Breast epithelium (tissue), 4 donors: ENCODE measurements at regions not wholly inside any gene's neighbourhood (a gene's known extent, or its start where the extent isn't known, plus 50 kb on each side); places are given as distances from the start of the nearest gene placed in this dataset.

ENCODE experiments used
- DNase-seq, 2 donors: peaks; one replicate each; pipeline ENCODE4 v3.0.0-alpha.2; 2019; ENCODE audit warnings: low spot score in 2 of 2
- H3K27ac ChIP-seq, 2 donors: fragments of 200-600 bp; sonication (generic) in 1 of 2; one replicate each; pipeline ENCODE4 v1.5.1; 2016 to 2019; ENCODE audit warnings: mild to moderate bottlenecking in 1 of 2
- H3K27me3 ChIP-seq, 2 donors: fragments of 200-600 bp; sonication (generic) in 1 of 2; one replicate each; pipeline versions ENCODE4 v1.5.1 to v1.6.0; 2017 to 2019; ENCODE audit warnings: control low read depth in 1 of 2, mild to moderate bottlenecking in 1 of 2
- H3K36me3 ChIP-seq: fragments of 200-600 bp; one replicate; pipeline ENCODE4 v1.5.1; 2019
- H3K4me1 ChIP-seq, 2 donors: fragments of 200-600 bp; sonication (generic); one replicate each; pipeline ENCODE4 v1.5.1; 2016 to 2019; ENCODE audit warnings: control low read depth in 1 of 2
- H3K4me3 ChIP-seq, 3 donors: fragments of 200-600 bp; sonication (generic); 1 replicate in 2 of 3; 2 replicates in 1 of 3; pipeline ENCODE4 v1.5.1; 2016 to 2019; ENCODE audit warnings: mild to moderate bottlenecking in 3 of 3, moderate library complexity in 2 of 3
- H3K9me3 ChIP-seq, 2 donors: fragments of 200-600 bp; sonication (generic) in 1 of 2; one replicate each; pipeline ENCODE4 v1.5.1; 2016 to 2019; ENCODE audit warnings: control low read depth in 1 of 2
- POLR2A ChIP-seq: fragments of 450-650 bp; IDR thresholded peaks from one replicate; pipeline ENCODE4 v1.6.1; 2016; ENCODE audit warnings: antibody characterized with exemption, mild to moderate bottlenecking, moderate library complexity
- POLR2AphosphoS5 ChIP-seq, 3 donors: sonication (generic); formaldehyde crosslinking; IDR thresholded peaks; one replicate each; pipeline ENCODE4 v1.6.1; 2017; ENCODE audit warnings: antibody characterized with exemption in 3 of 3
- intact Hi-C: fragments of 100-400 bp; cut with DNase I; formaldehyde crosslinking; loops from one replicate; pipeline ENCODE4 v1.15.1; 2023; ENCODE audit warnings: low total_unique reads
- TF ChIP-seq, protein P1 (sequence below), 3 donors: fragments of 450-650 bp; IDR thresholded peaks; one replicate each; pipeline ENCODE4 v1.5.1; 2016 to 2017; ENCODE audit warnings: antibody characterized with exemption in 3 of 3, mild to moderate bottlenecking in 3 of 3, moderate library complexity in 3 of 3

DNA sequence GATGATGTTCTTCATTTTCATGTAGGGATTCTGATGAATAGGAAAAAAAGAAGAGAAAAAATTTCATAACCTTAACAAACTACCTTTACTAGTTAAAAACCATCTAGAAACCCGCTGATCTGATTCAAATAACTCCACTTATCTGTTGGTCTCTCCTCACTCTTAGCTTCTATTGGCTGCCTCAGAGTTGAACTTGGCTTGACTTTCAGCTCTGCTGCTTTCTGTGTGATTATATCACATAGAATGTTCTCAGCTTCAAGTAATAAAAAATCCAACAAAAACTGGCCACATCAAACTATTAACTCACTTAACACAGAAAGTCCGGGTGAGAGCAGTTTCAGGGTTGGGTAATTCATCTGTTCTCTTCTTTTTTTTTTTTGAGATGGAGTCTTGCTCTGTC lies 126.8 kb upstream of the RASGRP1 start:
- no peaks in the 10 kb centered on the region for H3K9me3 ChIP-seq
- H3K27ac ChIP-seq: no peak overlapping the region
- no peaks in the 10 kb centered on the region for H3K4me1 ChIP-seq
- no peak for DNase-seq
- intact Hi-C loops: no loop called here
- H3K27me3 ChIP-seq: no peaks in the 10 kb centered on the region
- TF ChIP-seq POLR2AphosphoS5 (IDR thresholded peaks at IDR 0.05) (no peak), POLR2A (no peak)
- TF ChIP-seq, protein P1, sequence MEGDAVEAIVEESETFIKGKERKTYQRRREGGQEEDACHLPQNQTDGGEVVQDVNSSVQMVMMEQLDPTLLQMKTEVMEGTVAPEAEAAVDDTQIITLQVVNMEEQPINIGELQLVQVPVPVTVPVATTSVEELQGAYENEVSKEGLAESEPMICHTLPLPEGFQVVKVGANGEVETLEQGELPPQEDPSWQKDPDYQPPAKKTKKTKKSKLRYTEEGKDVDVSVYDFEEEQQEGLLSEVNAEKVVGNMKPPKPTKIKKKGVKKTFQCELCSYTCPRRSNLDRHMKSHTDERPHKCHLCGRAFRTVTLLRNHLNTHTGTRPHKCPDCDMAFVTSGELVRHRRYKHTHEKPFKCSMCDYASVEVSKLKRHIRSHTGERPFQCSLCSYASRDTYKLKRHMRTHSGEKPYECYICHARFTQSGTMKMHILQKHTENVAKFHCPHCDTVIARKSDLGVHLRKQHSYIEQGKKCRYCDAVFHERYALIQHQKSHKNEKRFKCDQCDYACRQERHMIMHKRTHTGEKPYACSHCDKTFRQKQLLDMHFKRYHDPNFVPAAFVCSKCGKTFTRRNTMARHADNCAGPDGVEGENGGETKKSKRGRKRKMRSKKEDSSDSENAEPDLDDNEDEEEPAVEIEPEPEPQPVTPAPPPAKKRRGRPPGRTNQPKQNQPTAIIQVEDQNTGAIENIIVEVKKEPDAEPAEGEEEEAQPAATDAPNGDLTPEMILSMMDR (IDR thresholded peaks at IDR 0.05): no peak
- no peak overlapping the region for H3K4me3 ChIP-seq
- H3K36me3 ChIP-seq: no peaks in the 10 kb centered on the region

GRCh38 chr15:38691965-38692788 lies 127.6 kb upstream of the RASGRP1 start:
- no peaks in the 10 kb centered on the region for H3K9me3 ChIP-seq
- H3K4me1 ChIP-seq: no peaks in the 10 kb centered on the region
- no peak overlapping the region for H3K27ac ChIP-seq
- intact Hi-C loops: no loop called here
- no peak for TF ChIP-seq POLR2A
- TF ChIP-seq, protein P1 (IDR thresholded peaks at IDR 0.05): no peak
- no peak for TF ChIP-seq POLR2AphosphoS5 (IDR thresholded peaks at IDR 0.05)
- no peak overlapping the region for H3K4me3 ChIP-seq
- no peaks in the 10 kb centered on the region for H3K36me3 ChIP-seq
- no peaks in the 10 kb centered on the region for H3K27me3 ChIP-seq
- no peak for DNase-seq

GRCh38 chr15:38692789-38693062 lies 128.1 kb upstream of the RASGRP1 start:
- Histone ChIP-seq H3K27me3 (no peaks in the 10 kb centered on the region), H3K4me3 (no peak overlapping the region), H3K27ac (no peak overlapping the region), H3K36me3 (no peaks in the 10 kb centered on the region), H3K9me3 (no peaks in the 10 kb centered on the region), H3K4me1 (no peaks in the 10 kb centered on the region)
- no peak for DNase-seq
- no peak for TF ChIP-seq POLR2A
- TF ChIP-seq POLR2AphosphoS5 (IDR thresholded peaks at IDR 0.05): no peak
- TF ChIP-seq, protein P1 (IDR thresholded peaks at IDR 0.05): no peak
- intact Hi-C loops: no loop called here

GRCh38 chr15:38695249-38696108 lies 130.9 kb upstream of the RASGRP1 start:
- H3K36me3 ChIP-seq: no peaks in the 10 kb centered on the region
- intact Hi-C loops: no loop called here
- H3K4me1 ChIP-seq: no peaks in the 10 kb centered on the region
- no peak overlapping the region for H3K27ac ChIP-seq
- H3K4me3 ChIP-seq: no peak overlapping the region
- no peak for DNase-seq
- H3K27me3 ChIP-seq: no peaks in the 10 kb centered on the region
- TF ChIP-seq POLR2A (no peak), POLR2AphosphoS5 (IDR thresholded peaks at IDR 0.05) (no peak)
- TF ChIP-seq, protein P1 (IDR thresholded peaks at IDR 0.05): no peak
- no peaks in the 10 kb centered on the region for H3K9me3 ChIP-seq

DNA sequence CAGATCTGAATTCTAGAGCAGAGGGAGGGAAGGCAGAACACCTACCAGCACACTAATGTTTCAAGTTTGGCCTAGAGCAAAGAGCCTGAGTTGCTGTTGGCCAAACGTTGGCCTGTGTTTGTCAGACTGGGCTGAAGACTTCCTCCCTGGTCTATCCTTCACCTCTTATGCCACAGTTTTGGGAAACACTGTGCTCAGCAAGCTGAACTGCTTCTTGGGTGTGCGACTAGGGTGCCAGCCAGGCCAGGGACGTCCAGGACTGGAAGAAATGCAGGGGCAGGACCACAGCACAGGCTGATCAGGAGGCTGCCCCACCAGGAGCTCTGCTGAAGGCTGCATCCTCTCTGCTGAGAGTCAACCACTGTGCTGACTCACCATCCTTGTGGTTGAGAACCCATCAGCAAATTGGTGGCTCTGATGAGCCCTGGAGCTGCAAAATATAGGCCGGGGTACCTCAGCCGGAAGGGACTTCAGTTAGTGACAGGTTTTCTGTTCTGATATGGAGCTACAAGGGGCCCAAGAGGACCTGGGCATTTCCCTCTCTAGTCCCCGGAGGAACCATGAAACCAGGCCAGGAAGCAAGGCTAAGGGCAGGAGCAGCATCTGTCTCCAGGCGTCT lies 131.6 kb upstream of the RASGRP1 start:
- no peak for TF ChIP-seq POLR2AphosphoS5 (IDR thresholded peaks at IDR 0.05)
- TF ChIP-seq, protein P1 (IDR thresholded peaks at IDR 0.05): no peak
- TF ChIP-seq POLR2A: no peak
- Histone ChIP-seq H3K27me3 (no peaks in the 10 kb centered on the region), H3K4me3 (no peak overlapping the region), H3K36me3 (no peaks in the 10 kb centered on the region), H3K27ac (no peak overlapping the region), H3K9me3 (no peaks in the 10 kb centered on the region), H3K4me1 (no peaks in the 10 kb centered on the region)
- intact Hi-C loops: no loop called here
- DNase-seq: no peak
